ENCODE measurements at regions not wholly inside any gene's neighbourhood (a gene's known extent, or its start where the extent isn't known, plus 50 kb on each side); places are given as distances from the start of the nearest gene placed in this dataset.

GRCh38 chrX:113275804-113276203 is 435.2 kb upstream of the AMOT start:
- TF ChIP-seq, protein P1, sequence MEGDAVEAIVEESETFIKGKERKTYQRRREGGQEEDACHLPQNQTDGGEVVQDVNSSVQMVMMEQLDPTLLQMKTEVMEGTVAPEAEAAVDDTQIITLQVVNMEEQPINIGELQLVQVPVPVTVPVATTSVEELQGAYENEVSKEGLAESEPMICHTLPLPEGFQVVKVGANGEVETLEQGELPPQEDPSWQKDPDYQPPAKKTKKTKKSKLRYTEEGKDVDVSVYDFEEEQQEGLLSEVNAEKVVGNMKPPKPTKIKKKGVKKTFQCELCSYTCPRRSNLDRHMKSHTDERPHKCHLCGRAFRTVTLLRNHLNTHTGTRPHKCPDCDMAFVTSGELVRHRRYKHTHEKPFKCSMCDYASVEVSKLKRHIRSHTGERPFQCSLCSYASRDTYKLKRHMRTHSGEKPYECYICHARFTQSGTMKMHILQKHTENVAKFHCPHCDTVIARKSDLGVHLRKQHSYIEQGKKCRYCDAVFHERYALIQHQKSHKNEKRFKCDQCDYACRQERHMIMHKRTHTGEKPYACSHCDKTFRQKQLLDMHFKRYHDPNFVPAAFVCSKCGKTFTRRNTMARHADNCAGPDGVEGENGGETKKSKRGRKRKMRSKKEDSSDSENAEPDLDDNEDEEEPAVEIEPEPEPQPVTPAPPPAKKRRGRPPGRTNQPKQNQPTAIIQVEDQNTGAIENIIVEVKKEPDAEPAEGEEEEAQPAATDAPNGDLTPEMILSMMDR (conservative IDR thresholded peaks at IDR 0.05; ENCODE audit: low read length), result no peak
- TF ChIP-seq EZH2phosphoT487 (IDR thresholded peaks at IDR 0.05; ENCODE audit: borderline replicate concordance), result no peak
